ENCODE measurements at regions not wholly inside any gene's neighbourhood (a gene's known extent, or its start where the extent isn't known, plus 50 kb on each side); places are given as distances from the start of the nearest gene placed in this dataset.

GRCh38 chr12:88982694-88983093 is 369.6 kb downstream of the DUSP6 start:
- DNase-seq: no peak

- no peak for DNase-seq
These were observed 375.2 kb downstream of the DUSP6 start for GRCh38 chr12:88977115-88977514.

GRCh38 chr12:88973998-88974397 is 378.3 kb downstream of the DUSP6 start:
- DNase-seq: no peak

- DNase-seq: no peak
These were observed 381.6 kb downstream of the DUSP6 start for GRCh38 chr12:88970740-88971139.

- DNase-seq: no peak
These were observed 383.2 kb downstream of the DUSP6 start for GRCh38 chr12:88969127-88969526.

- no peak for DNase-seq
These were observed 380.1 kb upstream of the KITLG start for GRCh38 chr12:88960213-88960878.

- no peak for DNase-seq
These were observed 378.7 kb upstream of the KITLG start for GRCh38 chr12:88958946-88959345.

- DNase-seq: no peak
These were observed 377.9 kb upstream of the KITLG start for GRCh38 chr12:88958153-88958552.

- DNase-seq: no peak
These were observed 377.1 kb upstream of the KITLG start for GRCh38 chr12:88957358-88957757.

- DNase-seq: no peak
These were observed 375.3 kb upstream of the KITLG start for GRCh38 chr12:88955531-88955930.

GRCh38 chr12:88953029-88953586 is 372.8 kb upstream of the KITLG start:
- DNase-seq: no peak

GRCh38 chr12:88952562-88952942 is 372.3 kb upstream of the KITLG start:
- DNase-seq: no peak

- DNase-seq: no peak
These were observed 371.7 kb upstream of the KITLG start for GRCh38 chr12:88951860-88952561.

- no peak for DNase-seq
These were observed 370.9 kb upstream of the KITLG start for GRCh38 chr12:88951177-88951576.

- no peak for DNase-seq
These were observed 367.3 kb upstream of the KITLG start for GRCh38 chr12:88947486-88948043.

GRCh38 chr12:88946372-88946997 is 366.2 kb upstream of the KITLG start:
- DNase-seq: no peak

GRCh38 chr12:88945051-88945732 is 364.9 kb upstream of the KITLG start:
- DNase-seq: no peak

GRCh38 chr12:88944397-88944796 is 364.1 kb upstream of the KITLG start:
- no peak for DNase-seq

GRCh38 chr12:88940854-88941253 is 360.6 kb upstream of the KITLG start:
- no peak for DNase-seq

GRCh38 chr12:88935856-88936255 is 355.6 kb upstream of the KITLG start:
- DNase-seq: no peak

GRCh38 chr12:88934163-88934747 is 354.0 kb upstream of the KITLG start:
- no peak for DNase-seq

GRCh38 chr12:88932457-88932856 is 352.2 kb upstream of the KITLG start:
- no peak for DNase-seq

GRCh38 chr12:88931598-88931997 is 351.3 kb upstream of the KITLG start:
- no peak for DNase-seq

Measured in NCI-H1048 (cell line).